Parathyroid adenoma (tissue), 2 donors: ENCODE measurements at regions not wholly inside any gene's neighbourhood (a gene's known extent, or its start where the extent isn't known, plus 50 kb on each side); places are given as distances from the start of the nearest gene placed in this dataset.

Experiments used
- H2AFZ ChIP-seq: fragments of 300-600 bp; sonication (generic); one replicate; pipeline ENCODE4 v1.7.0; 2017; ENCODE audit warnings: antibody characterized with exemption, mild to moderate bottlenecking
- H3K27ac ChIP-seq: fragments of 300-600 bp; sonication (generic); one replicate; pipeline ENCODE4 v1.7.0; 2017
- H3K27me3 ChIP-seq: fragments of 300-600 bp; sonication (generic); one replicate; pipeline ENCODE4 v1.7.0; 2017; ENCODE audit warnings: low read length; ENCODE audit not compliant: control insufficient read depth, insufficient read depth
- H3K36me3 ChIP-seq: fragments of 300-600 bp; sonication (generic); one replicate; pipeline ENCODE4 v1.7.0; 2017; ENCODE audit warnings: low read length; ENCODE audit not compliant: control insufficient read depth, insufficient read depth
- H3K4me1 ChIP-seq: fragments of 300-600 bp; sonication (generic); one replicate; pipeline ENCODE4 v1.7.0; 2017; ENCODE audit warnings: control low read depth
- H3K4me2 ChIP-seq: fragments of 300-600 bp; sonication (generic); one replicate; pipeline ENCODE4 v1.7.0; 2017; ENCODE audit warnings: low read length
- H3K4me3 ChIP-seq: fragments of 300-600 bp; sonication (generic); one replicate; pipeline ENCODE4 v1.7.0; 2017; ENCODE audit warnings: low read depth, low read length
- H3K79me2 ChIP-seq: fragments of 300-600 bp; sonication (generic); one replicate; pipeline ENCODE4 v1.7.0; 2017; ENCODE audit warnings: control low read depth
- H3K9ac ChIP-seq: fragments of 300-600 bp; sonication (generic); one replicate; pipeline ENCODE4 v1.7.0; 2017; ENCODE audit warnings: mild to moderate bottlenecking
- H3K9me3 ChIP-seq: fragments of 300-600 bp; sonication (generic); one replicate; pipeline ENCODE4 v1.7.0; 2017; ENCODE audit warnings: low read length; ENCODE audit not compliant: control insufficient read depth
- CTCF ChIP-seq: fragments of 300-600 bp; sonication (generic); IDR thresholded peaks from one replicate; pipeline ENCODE4 v1.7.0; 2017; ENCODE audit warnings: antibody characterized with exemption, mild to moderate bottlenecking
- donor health status: primary hyperparathyroidism.

- H3K9ac ChIP-seq = no peak overlapping the region
- H3K9me3 ChIP-seq = peaks cover 2% of the 10 kb centered on the region
- H3K36me3 ChIP-seq = no peaks in the 10 kb centered on the region
- H3K4me3 ChIP-seq = no peak overlapping the region
- H3K27ac ChIP-seq = no peak overlapping the region
- H3K4me2 ChIP-seq = no peak overlapping the region
- no peak overlapping the region for H2AFZ ChIP-seq
- no peaks in the 10 kb centered on the region for H3K4me1 ChIP-seq
- H3K27me3 ChIP-seq = no peaks in the 10 kb centered on the region
- H3K79me2 ChIP-seq = no peaks in the 10 kb centered on the region
- TF ChIP-seq CTCF = no peak
These were observed 96.5 kb upstream of the CLDN14 start for GRCh38 chr21:36576441-36576840.

DNA sequence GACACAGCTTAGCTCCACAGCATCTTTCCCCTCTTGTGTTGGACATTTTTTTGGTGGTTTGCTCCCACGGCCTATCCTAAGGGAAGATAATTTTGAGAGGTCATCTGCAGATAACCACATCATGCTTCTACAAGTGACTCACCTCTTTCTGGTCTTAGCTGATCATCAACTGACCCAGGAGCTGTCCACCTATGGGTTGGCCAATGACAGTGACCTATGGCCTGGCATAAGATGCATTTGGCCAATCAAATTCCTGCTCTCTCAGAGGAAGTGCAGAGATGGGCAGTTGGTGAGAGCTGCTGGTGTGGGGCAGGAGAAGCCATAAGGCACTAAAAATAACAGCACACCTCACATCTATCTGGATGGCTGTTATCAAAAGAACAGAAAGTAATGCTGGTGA, 100.0 kb upstream of the CLDN14 start:
- Histone ChIP-seq H3K36me3 (no peaks in the 10 kb centered on the region), H3K4me2 (no peak overlapping the region), H3K9me3 (no peaks in the 10 kb centered on the region), H3K4me3 (no peak overlapping the region), H3K9ac (no peak overlapping the region), H3K4me1 (no peaks in the 10 kb centered on the region), H3K27ac (no peak overlapping the region), H3K79me2 (no peaks in the 10 kb centered on the region), H3K27me3 (no peaks in the 10 kb centered on the region), H2AFZ (no peak overlapping the region)
- no peak for TF ChIP-seq CTCF

- Histone ChIP-seq H3K4me1 (no peaks in the 10 kb centered on the region), H3K79me2 (no peaks in the 10 kb centered on the region), H3K36me3 (no peaks in the 10 kb centered on the region), H3K4me3 (no peak overlapping the region), H3K4me2 (no peak overlapping the region), H2AFZ (no peak overlapping the region), H3K9me3 (no peaks in the 10 kb centered on the region), H3K9ac (no peak overlapping the region), H3K27me3 (no peaks in the 10 kb centered on the region), H3K27ac (no peak overlapping the region)
- no peak for TF ChIP-seq CTCF
These were observed 102.3 kb upstream of the CLDN14 start for GRCh38 chr21:36582271-36582670.

- Histone ChIP-seq H3K4me1 (no peaks in the 10 kb centered on the region), H3K36me3 (no peaks in the 10 kb centered on the region), H3K9me3 (no peaks in the 10 kb centered on the region), H3K79me2 (no peaks in the 10 kb centered on the region), H3K4me2 (no peak overlapping the region), H3K27me3 (no peaks in the 10 kb centered on the region), H3K9ac (no peak overlapping the region), H2AFZ (no peak overlapping the region), H3K27ac (no peak overlapping the region), H3K4me3 (no peak overlapping the region)
- no peak for TF ChIP-seq CTCF
These were observed 103.7 kb upstream of the CLDN14 start for GRCh38 chr21:36583591-36583990.
